Astrocyte of the spinal cord (primary cell): ENCODE measurements at regions not wholly inside any gene's neighbourhood (a gene's known extent, or its start where the extent isn't known, plus 50 kb on each side); places are given as distances from the start of the nearest gene placed in this dataset.

Experiments
- DNase-seq: peaks from one replicate; pipeline ENCODE4 v3.0.0; 2011; ENCODE audit warnings: low read depth, low spot score
- H3K4me3 ChIP-seq: 2 replicates; pipeline ENCODE4 v1.5.1; 2011; ENCODE audit warnings: low read depth, mild to moderate bottlenecking, low read length, moderate library complexity
- in situ Hi-C: cut with HindIII; loops from 2 replicates; pipeline ENCODE4 v1.10.0; 2017; ENCODE audit warnings: low sequenced_read_pairs
- TF ChIP-seq, protein P1 (sequence below): IDR thresholded peaks from 2 replicates; pipeline ENCODE4 v1.5.1; 2012; ENCODE audit warnings: low read depth, mild to moderate bottlenecking, low read length, inconsistent platforms

GRCh38 chr11:114925591-114925990, 247.3 kb downstream of the NXPE2 start:
- in situ Hi-C loops = no loop called here
- DNase-seq = no peak
- TF ChIP-seq, protein P1, sequence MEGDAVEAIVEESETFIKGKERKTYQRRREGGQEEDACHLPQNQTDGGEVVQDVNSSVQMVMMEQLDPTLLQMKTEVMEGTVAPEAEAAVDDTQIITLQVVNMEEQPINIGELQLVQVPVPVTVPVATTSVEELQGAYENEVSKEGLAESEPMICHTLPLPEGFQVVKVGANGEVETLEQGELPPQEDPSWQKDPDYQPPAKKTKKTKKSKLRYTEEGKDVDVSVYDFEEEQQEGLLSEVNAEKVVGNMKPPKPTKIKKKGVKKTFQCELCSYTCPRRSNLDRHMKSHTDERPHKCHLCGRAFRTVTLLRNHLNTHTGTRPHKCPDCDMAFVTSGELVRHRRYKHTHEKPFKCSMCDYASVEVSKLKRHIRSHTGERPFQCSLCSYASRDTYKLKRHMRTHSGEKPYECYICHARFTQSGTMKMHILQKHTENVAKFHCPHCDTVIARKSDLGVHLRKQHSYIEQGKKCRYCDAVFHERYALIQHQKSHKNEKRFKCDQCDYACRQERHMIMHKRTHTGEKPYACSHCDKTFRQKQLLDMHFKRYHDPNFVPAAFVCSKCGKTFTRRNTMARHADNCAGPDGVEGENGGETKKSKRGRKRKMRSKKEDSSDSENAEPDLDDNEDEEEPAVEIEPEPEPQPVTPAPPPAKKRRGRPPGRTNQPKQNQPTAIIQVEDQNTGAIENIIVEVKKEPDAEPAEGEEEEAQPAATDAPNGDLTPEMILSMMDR = no peak
- no peak overlapping the region for H3K4me3 ChIP-seq

DNA sequence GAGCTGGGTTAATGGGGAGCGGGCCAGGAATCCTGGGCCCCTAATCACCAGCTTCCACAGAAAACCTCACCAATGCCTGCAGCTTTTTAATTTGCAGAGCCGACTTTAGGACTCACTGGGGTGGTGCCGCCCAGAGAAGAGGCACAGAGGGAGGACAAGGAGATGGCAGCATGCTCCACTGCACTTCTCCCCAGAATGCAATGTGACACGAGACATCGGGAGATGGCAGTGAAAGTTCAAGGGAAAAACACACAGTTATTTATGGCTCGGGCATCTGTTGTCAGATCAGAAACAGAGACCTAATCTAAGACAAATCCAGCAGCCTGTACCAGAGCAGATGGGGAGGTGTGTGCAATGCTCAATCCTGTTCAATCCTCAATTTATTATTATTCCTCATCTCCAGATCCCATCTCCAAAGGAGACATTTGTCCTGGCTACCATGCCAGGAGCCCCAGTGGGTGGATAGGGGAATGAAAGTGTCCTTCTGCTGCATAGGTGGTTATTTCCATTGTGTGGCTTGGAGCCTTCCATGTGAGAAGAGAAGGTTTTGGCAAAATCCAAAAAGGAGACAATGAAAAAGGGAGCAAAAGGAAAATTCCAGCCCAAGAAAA, 250.0 kb downstream of the NXPE2 start:
- in situ Hi-C loops = no loop called here
- TF ChIP-seq, protein P1 = no peak
- no peak for DNase-seq
- H3K4me3 ChIP-seq = no peak overlapping the region

DNA sequence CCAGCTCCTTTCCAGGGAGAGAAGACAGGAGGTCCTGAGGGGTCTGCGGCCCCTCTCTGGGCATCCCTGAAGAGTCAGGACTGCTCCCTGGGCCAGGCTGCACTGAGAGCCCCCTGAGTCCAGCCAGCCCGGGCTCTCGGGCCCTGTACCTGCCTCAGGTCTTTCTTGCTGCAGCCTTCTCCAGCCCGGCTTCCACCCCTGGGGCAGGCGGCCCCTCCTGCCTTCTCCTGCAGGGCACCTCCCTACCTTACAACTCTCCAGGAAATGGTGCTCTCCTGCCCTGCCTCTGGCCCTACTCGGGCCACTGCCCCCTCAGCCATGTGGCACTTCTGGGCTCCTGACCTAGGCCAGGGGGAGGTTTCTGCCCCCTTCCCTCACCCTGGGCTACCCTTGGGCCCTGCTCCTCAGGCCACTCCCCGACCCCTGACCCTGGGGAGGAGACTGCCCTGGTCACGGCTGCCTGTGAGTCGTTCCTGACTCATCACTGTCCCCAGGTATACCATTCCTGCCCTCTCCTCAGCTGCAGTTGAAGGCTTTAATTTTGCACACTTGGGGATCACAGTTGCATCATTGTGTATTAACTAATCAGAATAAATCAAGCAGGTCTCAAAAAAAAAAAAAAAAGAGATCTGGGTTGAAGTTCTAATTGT, 251.1 kb downstream of the NXPE2 start:
- no peak overlapping the region for H3K4me3 ChIP-seq
- TF ChIP-seq, protein P1 = no peak
- in situ Hi-C loops = no loop called here

GRCh38 chr11:114938799-114939198, 260.5 kb downstream of the NXPE2 start:
- DNase-seq = no peak
- in situ Hi-C loops = no loop called here
- H3K4me3 ChIP-seq = no peak overlapping the region
- TF ChIP-seq, protein P1 = no peak

More for the DNA sequence above, 251.1 kb downstream of the NXPE2 start:
- DNase-seq = no peak

- no peak overlapping the region for H3K4me3 ChIP-seq
- in situ Hi-C loops = no loop called here
- no peak for DNase-seq
- TF ChIP-seq, protein P1 = no peak
Measured at GRCh38 chr11:114942207-114942606, 263.9 kb downstream of the NXPE2 start.

DNA sequence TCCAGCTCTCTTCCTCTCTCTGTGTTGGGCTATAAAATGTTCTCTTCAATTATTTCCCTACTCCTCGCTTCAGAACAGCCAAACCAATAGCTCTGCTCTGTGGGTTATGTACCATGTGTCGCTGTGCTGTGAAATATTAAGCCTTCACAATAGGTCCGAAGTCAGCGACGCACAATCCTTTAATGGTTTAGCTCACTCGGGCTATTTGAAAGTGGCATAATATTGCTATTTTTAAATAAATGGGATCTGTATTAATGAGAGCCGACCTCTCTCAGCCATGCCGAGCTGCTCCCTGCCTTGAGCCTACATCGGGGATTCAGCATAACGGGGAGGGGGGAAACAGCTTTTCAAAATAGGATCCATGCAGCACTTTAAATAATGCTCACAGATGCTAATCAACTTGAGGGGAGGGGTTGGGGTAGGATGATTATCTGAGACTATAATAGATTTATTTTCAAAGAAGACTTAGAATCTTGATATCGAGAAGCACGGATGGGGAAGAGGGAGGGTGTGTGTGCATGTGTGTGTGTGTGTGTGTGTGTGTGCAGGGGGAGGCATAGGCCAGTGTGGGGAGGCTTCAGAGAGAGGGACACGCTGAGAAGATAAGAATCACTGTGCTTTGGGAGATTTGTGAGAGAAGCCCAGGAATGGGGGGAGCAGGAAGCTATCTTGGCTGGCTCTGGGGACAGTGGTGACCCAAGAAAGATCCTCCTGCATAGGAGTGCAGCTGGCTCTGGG, 271.5 kb downstream of the NXPE2 start:
- DNase-seq = no peak
- TF ChIP-seq, protein P1 = no peak
- H3K4me3 ChIP-seq = no peak overlapping the region
- in situ Hi-C loops = no loop called here
